ENCODE measurements at regions not wholly inside any gene's neighbourhood (a gene's known extent, or its start where the extent isn't known, plus 50 kb on each side); places are given as distances from the start of the nearest gene placed in this dataset.

- no peak for DNase-seq
Measured at GRCh38 chr12:94745562-94745961, 95.2 kb upstream of the TMCC3 start.

- no peak for DNase-seq
Measured at GRCh38 chr12:94743174-94743573, 92.8 kb upstream of the TMCC3 start.

- no peak for DNase-seq
Measured at GRCh38 chr12:94740601-94741362, 90.4 kb upstream of the TMCC3 start.

- DNase-seq, result no peak
Measured at GRCh38 chr12:94736820-94737219, 86.5 kb upstream of the TMCC3 start.

- DNase-seq, result no peak
Measured at GRCh38 chr12:94736004-94736403, 85.6 kb upstream of the TMCC3 start.

GRCh38 chr12:94733727-94734126, 83.4 kb upstream of the TMCC3 start:
- no peak for DNase-seq

GRCh38 chr12:94732367-94732990, 82.1 kb upstream of the TMCC3 start:
- no peak for DNase-seq

GRCh38 chr12:94731733-94732360, 81.5 kb upstream of the TMCC3 start:
- DNase-seq, result no peak

GRCh38 chr12:94730847-94731246, 80.5 kb upstream of the TMCC3 start:
- DNase-seq, result no peak

GRCh38 chr12:94726236-94726835, 76.0 kb upstream of the TMCC3 start:
- DNase-seq, result no peak

- DNase-seq, result peak; percentile 12
Measured at GRCh38 chr12:94725375-94726168, 75.2 kb upstream of the TMCC3 start.

- no peak for DNase-seq
Measured at GRCh38 chr12:94722664-94723063, 72.3 kb upstream of the TMCC3 start.

GRCh38 chr12:94721173-94721572, 70.8 kb upstream of the TMCC3 start:
- DNase-seq, result no peak

- no peak for DNase-seq
Measured at GRCh38 chr12:94718114-94718513, 67.8 kb upstream of the TMCC3 start.

GRCh38 chr12:94717656-94718055, 67.3 kb upstream of the TMCC3 start:
- DNase-seq, result no peak

GRCh38 chr12:94717108-94717507, 66.8 kb upstream of the TMCC3 start:
- DNase-seq, result no peak

GRCh38 chr12:94716339-94716738, 66.0 kb upstream of the TMCC3 start:
- DNase-seq, result no peak

- no peak for DNase-seq
Measured at GRCh38 chr12:94714378-94715114, 64.2 kb upstream of the TMCC3 start.

- no peak for DNase-seq
Measured at GRCh38 chr12:94712815-94713515, 62.6 kb upstream of the TMCC3 start.

GRCh38 chr12:94710933-94711332, 60.6 kb upstream of the TMCC3 start:
- no peak for DNase-seq

- no peak for DNase-seq
Measured at GRCh38 chr12:94707892-94708291, 57.5 kb upstream of the TMCC3 start.

- DNase-seq, result no peak
Measured at GRCh38 chr12:94707036-94707435, 56.7 kb upstream of the TMCC3 start.

All from NCI-H1048 (cell line).